Smooth muscle cell (in vitro differentiated cells): ENCODE measurements at regions not wholly inside any gene's neighbourhood (a gene's known extent, or its start where the extent isn't known, plus 50 kb on each side); places are given as distances from the start of the nearest gene placed in this dataset.

ENCODE experiments used
- DNase-seq: peaks from one replicate; lab custom pipeline; 2025; ENCODE audit not compliant: unreplicated experiment; lab: John Stamatoyannopoulos, UW
- H2AFZ ChIP-seq: fragments of 200-600 bp; sonication (generic); 2 replicates; pipeline ENCODE4 v1.6.0; 2016; ENCODE audit warnings: antibody characterized with exemption, low read depth, mild to moderate bottlenecking
- H3F3A ChIP-seq: fragments of 200-600 bp; sonication (generic); 2 replicates; pipeline ENCODE4 v1.6.0; 2017; ENCODE audit warnings: antibody characterized with exemption, low read depth
- H3K27ac ChIP-seq: fragments of 200-600 bp; sonication (generic); 2 replicates; pipeline ENCODE4 v1.5.1; 2016; ENCODE audit warnings: low read depth, mild to moderate bottlenecking
- H3K27me3 ChIP-seq: fragments of 200-600 bp; sonication (generic); 2 replicates; pipeline ENCODE4 v1.6.1; 2016; ENCODE audit warnings: low read depth, mild to moderate bottlenecking
- H3K36me3 ChIP-seq: fragments of 200-600 bp; sonication (generic); 2 replicates; pipeline ENCODE4 v1.5.1; 2016; ENCODE audit warnings: low read depth
- H3K4me1 ChIP-seq: fragments of 200-600 bp; sonication (generic); 2 replicates; pipeline ENCODE4 v1.5.1; 2016; ENCODE audit warnings: low read depth
- H3K4me2 ChIP-seq: fragments of 200-600 bp; sonication (generic); 2 replicates; pipeline ENCODE4 v1.6.0; 2016; ENCODE audit warnings: mild to moderate bottlenecking
- H3K4me3 ChIP-seq: fragments of 200-600 bp; sonication (generic); 2 replicates; pipeline ENCODE4 v1.5.1; 2016; ENCODE audit warnings: mild to moderate bottlenecking
- H3K79me2 ChIP-seq: fragments of 200-600 bp; sonication (generic); 2 replicates; pipeline ENCODE4 v1.6.0; 2016; ENCODE audit warnings: low read depth, mild to moderate bottlenecking
- H3K9ac ChIP-seq: fragments of 200-600 bp; sonication (generic); 2 replicates; pipeline ENCODE4 v1.6.0; 2016; ENCODE audit warnings: low read depth
- H3K9me3 ChIP-seq: fragments of 200-600 bp; sonication (generic); replicated peaks from 2 replicates; pipeline ENCODE4 v1.5.1; 2016; ENCODE audit warnings: low read depth
- H4K20me1 ChIP-seq: fragments of 200-600 bp; sonication (generic); 2 replicates; pipeline ENCODE4 v1.6.0; 2016; ENCODE audit warnings: low read depth
- CTCF ChIP-seq: fragments of 200-600 bp; sonication (generic); IDR thresholded peaks from 2 replicates; pipeline ENCODE4 v1.5.1; 2017; ENCODE audit warnings: borderline replicate concordance, mild to moderate bottlenecking, antibody characterized with exemption; ENCODE audit not compliant: insufficient read depth, poor library complexity, severe bottlenecking
- WGBS: methylation state at CpG from one replicate; pipeline ENCODE4 v1.1.7; 2016; ENCODE audit warnings: low lambda C conversion rate; 5-methylcytosine and 5-hydroxymethylcytosine counted together

GRCh38 chr3:194285850-194286197 lies 65.3 kb downstream of the CPN2 start:
- WGBS, result 24% methylated on average over 2 of the region's 2 CpGs
- Histone ChIP-seq H3K4me3 (no peak overlapping the region), H3K4me2 (no peak overlapping the region), H3F3A (no peaks in the 10 kb centered on the region), H2AFZ (peak overlapping the region; percentile 62), H3K36me3 (no peaks in the 10 kb centered on the region), H3K9me3 (no peaks in the 10 kb centered on the region), H3K4me1 (peaks cover 30% of the 10 kb centered on the region), H3K9ac (no peak overlapping the region), H4K20me1 (no peaks in the 10 kb centered on the region), H3K79me2 (no peaks in the 10 kb centered on the region), H3K27ac (no peak overlapping the region), H3K27me3 (no peaks in the 10 kb centered on the region)
- no peak for TF ChIP-seq CTCF
- no peak for DNase-seq

GRCh38 chr3:194286375-194287146 lies 64.6 kb downstream of the CPN2 start:
- Histone ChIP-seq H2AFZ (peak overlapping the region; percentile 62), H4K20me1 (no peaks in the 10 kb centered on the region), H3K27ac (no peak overlapping the region), H3K9ac (no peak overlapping the region), H3F3A (no peaks in the 10 kb centered on the region), H3K9me3 (no peaks in the 10 kb centered on the region), H3K36me3 (no peaks in the 10 kb centered on the region), H3K79me2 (no peaks in the 10 kb centered on the region), H3K4me1 (peaks cover 30% of the 10 kb centered on the region), H3K4me2 (no peak overlapping the region), H3K4me3 (no peak overlapping the region), H3K27me3 (no peaks in the 10 kb centered on the region)
- DNase-seq, result no peak
- WGBS, result 52% methylated on average over 22 of the region's 22 CpGs
- TF ChIP-seq CTCF, result no peak

GRCh38 chr3:194287374-194287773 lies 63.8 kb downstream of the CPN2 start:
- Histone ChIP-seq H3K4me2 (no peak overlapping the region), H2AFZ (no peak overlapping the region), H3K4me3 (no peak overlapping the region), H3K79me2 (no peaks in the 10 kb centered on the region), H3K9ac (no peak overlapping the region), H3K36me3 (no peaks in the 10 kb centered on the region), H3F3A (no peaks in the 10 kb centered on the region), H3K27me3 (no peaks in the 10 kb centered on the region), H3K9me3 (no peaks in the 10 kb centered on the region), H3K27ac (no peak overlapping the region), H3K4me1 (peaks cover 30% of the 10 kb centered on the region), H4K20me1 (no peaks in the 10 kb centered on the region)
- peak; percentile 10 for TF ChIP-seq CTCF
- DNase-seq, result no peak
- 70% methylated on average over 3 of the region's 3 CpGs for WGBS
